Fibroblast of skin of scalp (primary cell): ENCODE measurements at regions not wholly inside any gene's neighbourhood (a gene's known extent, or its start where the extent isn't known, plus 50 kb on each side); places are given as distances from the start of the nearest gene placed in this dataset.

Experiments
- DNase-seq: peaks from one replicate; pipeline ENCODE4 v3.0.0-alpha.2; 2013

- no peak for DNase-seq
These were observed 88.8 kb upstream of the CALM2 start for GRCh38 chr2:47265158-47265557.

- no peak for DNase-seq
These were observed 88.4 kb upstream of the CALM2 start for GRCh38 chr2:47264686-47265085.

GRCh38 chr2:47264143-47264542 lies 87.8 kb upstream of the CALM2 start:
- DNase-seq = no peak

GRCh38 chr2:47262657-47263056 lies 86.3 kb upstream of the CALM2 start:
- no peak for DNase-seq

GRCh38 chr2:47260971-47261370 lies 84.7 kb upstream of the CALM2 start:
- no peak for DNase-seq

GRCh38 chr2:47259829-47260228 lies 83.5 kb upstream of the CALM2 start:
- DNase-seq = no peak

- DNase-seq = no peak
These were observed 81.6 kb upstream of the CALM2 start for GRCh38 chr2:47257946-47258348.

GRCh38 chr2:47256416-47257087 lies 80.2 kb upstream of the CALM2 start:
- no peak for DNase-seq

- no peak for DNase-seq
These were observed 79.5 kb upstream of the CALM2 start for GRCh38 chr2:47255794-47256193.

GRCh38 chr2:47254464-47254863 lies 78.2 kb upstream of the CALM2 start:
- DNase-seq = no peak

GRCh38 chr2:47253447-47253846 lies 77.1 kb upstream of the CALM2 start:
- DNase-seq = no peak

- no peak for DNase-seq
These were observed 75.0 kb upstream of the CALM2 start for GRCh38 chr2:47251404-47251675.

- no peak for DNase-seq
These were observed 74.5 kb upstream of the CALM2 start for GRCh38 chr2:47250586-47251403.

- no peak for DNase-seq
These were observed 73.6 kb upstream of the CALM2 start for GRCh38 chr2:47249931-47250330.

GRCh38 chr2:47249157-47249900 lies 73.0 kb upstream of the CALM2 start:
- DNase-seq = peak; percentile 53

GRCh38 chr2:47243596-47244323 lies 67.4 kb upstream of the CALM2 start:
- DNase-seq = no peak

GRCh38 chr2:47241715-47242114 lies 65.4 kb upstream of the CALM2 start:
- DNase-seq = no peak

GRCh38 chr2:47239119-47239969 lies 63.0 kb upstream of the CALM2 start:
- no peak for DNase-seq

GRCh38 chr2:47238638-47239037 lies 62.3 kb upstream of the CALM2 start:
- DNase-seq = peak; percentile 17

GRCh38 chr2:47237375-47238334 lies 61.3 kb upstream of the CALM2 start:
- peak; percentile 84 for DNase-seq
